ENCODE measurements at regions not wholly inside any gene's neighbourhood (a gene's known extent, or its start where the extent isn't known, plus 50 kb on each side); places are given as distances from the start of the nearest gene placed in this dataset.
"Not testable (repeated sequence)": the region's sequence is repeated elsewhere in the genome, so short reads cannot be mapped to it uniquely, and the experiment has no call there.

GRCh38 chr9:29422438-29422837 is 1849.2 kb upstream of the C9orf72 start:
- no peak for DNase-seq
- no peaks in the 10 kb centered on the region for H3K4me1 Mint-ChIP-seq
- H3K36me3 Mint-ChIP-seq (ENCODE audit: low read depth): no peaks in the 10 kb centered on the region
- ChIA-PET CTCF (no interaction called here), POLR2A (no interaction called here)
- no peak overlapping the region for H3K4me3 Mint-ChIP-seq
- H3K9me3 Mint-ChIP-seq: no peaks in the 10 kb centered on the region
- no peaks in the 10 kb centered on the region for H3K27me3 Mint-ChIP-seq
- H3K27ac Mint-ChIP-seq: no peak overlapping the region

- ChIA-PET POLR2A (no interaction called here), CTCF (no interaction called here)
- Mint-ChIP-seq H3K4me3 (no peak overlapping the region), H3K27me3 (no peaks in the 10 kb centered on the region), H3K27ac (no peak overlapping the region), H3K36me3 (ENCODE audit: low read depth) (no peaks in the 10 kb centered on the region), H3K4me1 (no peaks in the 10 kb centered on the region), H3K9me3 (peaks cover 5% of the 10 kb centered on the region)
- no peak for DNase-seq
Observed at GRCh38 chr9:29432191-29432590, 1858.9 kb upstream of the C9orf72 start.

- CTCF ChIA-PET; H3K27ac Mint-ChIP-seq; H3K36me3 Mint-ChIP-seq (ENCODE audit: low read depth); H3K4me1 Mint-ChIP-seq; H3K4me3 Mint-ChIP-seq; H3K27me3 Mint-ChIP-seq; POLR2A ChIA-PET; H3K9me3 Mint-ChIP-seq; DNase-seq: not testable (repeated sequence)
Observed at GRCh38 chr9:29432656-29433055, 1859.4 kb upstream of the C9orf72 start.

- no peak overlapping the region for H3K27ac Mint-ChIP-seq
- no peak overlapping the region for H3K4me3 Mint-ChIP-seq
- no peaks in the 10 kb centered on the region for H3K4me1 Mint-ChIP-seq
- peaks cover 2% of the 10 kb centered on the region for H3K9me3 Mint-ChIP-seq
- POLR2A ChIA-PET: no interaction called here
- H3K27me3 Mint-ChIP-seq: no peaks in the 10 kb centered on the region
- CTCF ChIA-PET: no interaction called here
- no peaks in the 10 kb centered on the region for H3K36me3 Mint-ChIP-seq (ENCODE audit: low read depth)
- DNase-seq: no peak
Observed at GRCh38 chr9:29435368-29435767, 1862.1 kb upstream of the C9orf72 start.

GRCh38 chr9:29437526-29437925 is 1864.2 kb upstream of the C9orf72 start:
- ChIA-PET POLR2A (no interaction called here), CTCF (no interaction called here)
- peaks cover 2% of the 10 kb centered on the region for H3K9me3 Mint-ChIP-seq
- no peak overlapping the region for H3K4me3 Mint-ChIP-seq
- no peak for DNase-seq
- H3K27ac Mint-ChIP-seq: no peak overlapping the region
- no peaks in the 10 kb centered on the region for H3K4me1 Mint-ChIP-seq
- H3K27me3 Mint-ChIP-seq: no peaks in the 10 kb centered on the region
- no peaks in the 10 kb centered on the region for H3K36me3 Mint-ChIP-seq (ENCODE audit: low read depth)

- H3K4me3 Mint-ChIP-seq: no peak overlapping the region
- DNase-seq: no peak
- no peaks in the 10 kb centered on the region for H3K27me3 Mint-ChIP-seq
- CTCF ChIA-PET: no interaction called here
- no peaks in the 10 kb centered on the region for H3K36me3 Mint-ChIP-seq (ENCODE audit: low read depth)
- no peaks in the 10 kb centered on the region for H3K9me3 Mint-ChIP-seq
- POLR2A ChIA-PET: no interaction called here
- no peaks in the 10 kb centered on the region for H3K4me1 Mint-ChIP-seq
- H3K27ac Mint-ChIP-seq: no peak overlapping the region
Observed at GRCh38 chr9:29439961-29440360, 1866.7 kb upstream of the C9orf72 start.

- Mint-ChIP-seq H3K36me3 (ENCODE audit: low read depth) (no peaks in the 10 kb centered on the region), H3K4me1 (no peaks in the 10 kb centered on the region), H3K4me3 (no peak overlapping the region), H3K27ac (no peak overlapping the region), H3K27me3 (no peaks in the 10 kb centered on the region), H3K9me3 (no peaks in the 10 kb centered on the region)
- ChIA-PET POLR2A (no interaction called here), CTCF (no interaction called here)
- DNase-seq: no peak
Observed at GRCh38 chr9:29440449-29440848, 1867.2 kb upstream of the C9orf72 start.

- no peak for DNase-seq
- H3K27me3 Mint-ChIP-seq: no peaks in the 10 kb centered on the region
Observed at GRCh38 chr9:29445751-29446150, 1872.5 kb upstream of the C9orf72 start.

GRCh38 chr9:29449306-29449705 is 1876.0 kb upstream of the C9orf72 start:
- no peak overlapping the region for H3K4me3 Mint-ChIP-seq
- H3K27me3 Mint-ChIP-seq: no peaks in the 10 kb centered on the region
- H3K27ac Mint-ChIP-seq: no peak overlapping the region
- ChIA-PET POLR2A (no interaction called here), CTCF (no interaction called here)
- H3K9me3 Mint-ChIP-seq: peaks cover 18% of the 10 kb centered on the region
- no peaks in the 10 kb centered on the region for H3K36me3 Mint-ChIP-seq (ENCODE audit: low read depth)
- H3K4me1 Mint-ChIP-seq: no peaks in the 10 kb centered on the region
- DNase-seq: no peak

More at GRCh38 chr9:29445751-29446150, 1872.5 kb upstream of the C9orf72 start:
- no peaks in the 10 kb centered on the region for H3K4me1 Mint-ChIP-seq
- ChIA-PET POLR2A (no interaction called here), CTCF (no interaction called here)
- no peak overlapping the region for H3K4me3 Mint-ChIP-seq
- H3K27ac Mint-ChIP-seq: no peak overlapping the region
- H3K36me3 Mint-ChIP-seq (ENCODE audit: low read depth): no peaks in the 10 kb centered on the region
- H3K9me3 Mint-ChIP-seq: peaks cover 18% of the 10 kb centered on the region

GRCh38 chr9:29450343-29450875 is 1877.1 kb upstream of the C9orf72 start:
- DNase-seq; H3K27ac Mint-ChIP-seq; H3K4me3 Mint-ChIP-seq; H3K27me3 Mint-ChIP-seq; CTCF ChIA-PET; H3K36me3 Mint-ChIP-seq (ENCODE audit: low read depth); POLR2A ChIA-PET; H3K4me1 Mint-ChIP-seq: not testable (repeated sequence)
- H3K9me3 Mint-ChIP-seq: peaks cover 18% of the 10 kb centered on the region

GRCh38 chr9:29456940-29457339 is 1883.7 kb upstream of the C9orf72 start:
- ChIA-PET CTCF (no interaction called here), POLR2A (no interaction called here)
- DNase-seq: no peak
- no peaks in the 10 kb centered on the region for H3K27me3 Mint-ChIP-seq
- no peak overlapping the region for H3K4me3 Mint-ChIP-seq
- H3K27ac Mint-ChIP-seq: no peak overlapping the region
- no peaks in the 10 kb centered on the region for H3K36me3 Mint-ChIP-seq (ENCODE audit: low read depth)
- H3K4me1 Mint-ChIP-seq: no peaks in the 10 kb centered on the region
- peaks cover 17% of the 10 kb centered on the region for H3K9me3 Mint-ChIP-seq

GRCh38 chr9:29475471-29475870 is 1902.2 kb upstream of the C9orf72 start:
- Mint-ChIP-seq H3K9me3 (peaks cover 3% of the 10 kb centered on the region), H3K36me3 (ENCODE audit: low read depth) (no peaks in the 10 kb centered on the region), H3K27ac (no peak overlapping the region), H3K4me3 (no peak overlapping the region), H3K27me3 (no peaks in the 10 kb centered on the region), H3K4me1 (no peaks in the 10 kb centered on the region)
- CTCF ChIA-PET: no interaction called here
- POLR2A ChIA-PET: no interaction called here
- no peak for DNase-seq

GRCh38 chr9:29511680-29512079 is 1938.4 kb upstream of the C9orf72 start:
- no peaks in the 10 kb centered on the region for H3K27me3 Mint-ChIP-seq
- H3K4me1 Mint-ChIP-seq: no peaks in the 10 kb centered on the region
- ChIA-PET POLR2A (no interaction called here), CTCF (no interaction called here)
- H3K4me3 Mint-ChIP-seq: no peak overlapping the region
- H3K9me3 Mint-ChIP-seq: no peaks in the 10 kb centered on the region
- no peak for DNase-seq
- H3K36me3 Mint-ChIP-seq (ENCODE audit: low read depth): no peaks in the 10 kb centered on the region
- H3K27ac Mint-ChIP-seq: no peak overlapping the region

GRCh38 chr9:29514336-29514735 is 1941.1 kb upstream of the C9orf72 start:
- H3K4me1 Mint-ChIP-seq: no peaks in the 10 kb centered on the region
- CTCF ChIA-PET: no interaction called here
- H3K27me3 Mint-ChIP-seq: no peaks in the 10 kb centered on the region
- DNase-seq: no peak
- POLR2A ChIA-PET: no interaction called here
- H3K4me3 Mint-ChIP-seq: no peak overlapping the region
- H3K9me3 Mint-ChIP-seq: no peaks in the 10 kb centered on the region
- H3K36me3 Mint-ChIP-seq (ENCODE audit: low read depth): no peaks in the 10 kb centered on the region
- no peak overlapping the region for H3K27ac Mint-ChIP-seq

GRCh38 chr9:29514862-29515261 is 1941.6 kb upstream of the C9orf72 start:
- Mint-ChIP-seq H3K4me3 (no peak overlapping the region), H3K27me3 (no peaks in the 10 kb centered on the region), H3K36me3 (ENCODE audit: low read depth) (no peaks in the 10 kb centered on the region), H3K9me3 (no peaks in the 10 kb centered on the region), H3K27ac (no peak overlapping the region), H3K4me1 (no peaks in the 10 kb centered on the region)
- DNase-seq: no peak
- ChIA-PET CTCF (no interaction called here), POLR2A (no interaction called here)

Data from activated CD4-positive, alpha-beta memory T cell treated with anti-CD3 and anti-CD28 coated beads, Interleukin-2, amount 10 ng/mL, durations not matched to agents 7 days and 5 days (primary cell).